GM19397 (cell line): ENCODE measurements at regions not wholly inside any gene's neighbourhood (a gene's known extent, or its start where the extent isn't known, plus 50 kb on each side); places are given as distances from the start of the nearest gene placed in this dataset.

Experiments
- ATAC-seq: cut with Tn5 transposase; IDR thresholded peaks from one replicate; pipeline ENCODE4 v1.9.1; 2021; ENCODE audit warnings: mild to moderate bottlenecking, moderate library complexity; ENCODE audit not compliant: unreplicated experiment

- no peak for ATAC-seq
Observed at GRCh38 chr9:84393266-84393950, 52.9 kb upstream of the SLC28A3 start.

GRCh38 chr9:84394036-84394435 is 53.5 kb upstream of the SLC28A3 start:
- ATAC-seq, result no peak

GRCh38 chr9:84397151-84397728 is 56.7 kb upstream of the SLC28A3 start:
- ATAC-seq, result no peak

GRCh38 chr9:84397822-84398221 is 57.3 kb upstream of the SLC28A3 start:
- no peak for ATAC-seq

GRCh38 chr9:84402517-84402916 is 62.0 kb upstream of the SLC28A3 start:
- no peak for ATAC-seq

- no peak for ATAC-seq
Observed at GRCh38 chr9:84403288-84403687, 62.7 kb upstream of the SLC28A3 start.

GRCh38 chr9:84404095-84404686 is 63.6 kb upstream of the SLC28A3 start:
- no peak for ATAC-seq

- ATAC-seq, result no peak
Observed at GRCh38 chr9:84405667-84406066, 65.1 kb upstream of the SLC28A3 start.

- ATAC-seq, result no peak
Observed at GRCh38 chr9:84408416-84408815, 67.9 kb upstream of the SLC28A3 start.

GRCh38 chr9:84411683-84412267 is 71.2 kb upstream of the SLC28A3 start:
- ATAC-seq, result no peak

GRCh38 chr9:84412654-84413053 is 72.1 kb upstream of the SLC28A3 start:
- ATAC-seq, result no peak

- ATAC-seq, result no peak
Observed at GRCh38 chr9:84413301-84413700, 72.7 kb upstream of the SLC28A3 start.

GRCh38 chr9:84419031-84419602 is 78.6 kb upstream of the SLC28A3 start:
- ATAC-seq, result no peak

GRCh38 chr9:84424931-84425330 is 84.4 kb upstream of the SLC28A3 start:
- ATAC-seq, result no peak

- ATAC-seq, result no peak
Observed at GRCh38 chr9:84432746-84433145, 92.2 kb upstream of the SLC28A3 start.

GRCh38 chr9:84435902-84436301 is 95.3 kb upstream of the SLC28A3 start:
- no peak for ATAC-seq

- ATAC-seq, result no peak
Observed at GRCh38 chr9:84436386-84437109, 96.0 kb upstream of the SLC28A3 start.

GRCh38 chr9:84438391-84438790 is 97.8 kb upstream of the SLC28A3 start:
- no peak for ATAC-seq

- ATAC-seq, result no peak
Observed at GRCh38 chr9:84439250-84439649, 98.7 kb upstream of the SLC28A3 start.

GRCh38 chr9:84442712-84443111 is 102.2 kb upstream of the SLC28A3 start:
- no peak for ATAC-seq

GRCh38 chr9:84445737-84446136 is 105.2 kb upstream of the SLC28A3 start:
- no peak for ATAC-seq
